Natural killer cell (primary cell): ENCODE measurements at regions not wholly inside any gene's neighbourhood (a gene's known extent, or its start where the extent isn't known, plus 50 kb on each side); places are given as distances from the start of the nearest gene placed in this dataset.

ENCODE experiments used
- ATAC-seq, 3 donors: fragments of 150-1000 bp in 2 of 3; fragments of 200-7000 bp in 1 of 3; cut with Tn5 transposase; 1 replicate in 1 of 3; 2 replicates in 2 of 3; pipeline ENCODE4 v1.10.0; 2021; ENCODE audit warnings: mild to moderate bottlenecking in 2 of 3, moderate library complexity in 2 of 3
- DNase-seq, 2 donors: peaks; one replicate each; pipeline versions ENCODE4 v3.0.0 to v3.0.0-alpha.2; 2013 to 2021; ENCODE audit warnings: mixed read lengths in 1 of 2
- H3K27ac ChIP-seq: one replicate; pipeline ENCODE4 v1.5.1; 2013; ENCODE audit warnings: mild to moderate bottlenecking, low read length
- H3K27me3 ChIP-seq: one replicate; pipeline ENCODE4 v1.6.1; 2013; ENCODE audit warnings: low read length; ENCODE audit not compliant: control insufficient read depth, insufficient read depth
- H3K36me3 ChIP-seq: one replicate; pipeline ENCODE4 v1.6.1; 2013; ENCODE audit warnings: low read length; ENCODE audit not compliant: control insufficient read depth, insufficient read depth
- H3K4me1 ChIP-seq: one replicate; pipeline ENCODE4 v1.6.1; 2013; ENCODE audit warnings: low read length; ENCODE audit not compliant: control insufficient read depth, insufficient read depth
- H3K4me3 ChIP-seq: one replicate; pipeline ENCODE4 v1.5.1; 2013; ENCODE audit warnings: low read length
- H3K9me3 ChIP-seq: one replicate; pipeline ENCODE4 v1.6.1; 2013; ENCODE audit warnings: low read length; ENCODE audit not compliant: control insufficient read depth, insufficient read depth
- H3K27ac Mint-ChIP-seq, 2 donors: one replicate each; pipeline ENCODE4 v1.8.0; 2022; ENCODE audit warnings: mild to moderate bottlenecking in 2 of 2, mixed read lengths in 2 of 2, moderate library complexity in 1 of 2
- H3K27me3 Mint-ChIP-seq, 2 donors: one replicate each; pipeline ENCODE4 v1.8.0; 2022; ENCODE audit warnings: low read depth in 2 of 2, mixed read lengths in 2 of 2
- H3K36me3 Mint-ChIP-seq: one replicate; pipeline ENCODE4 v1.8.0; 2022; ENCODE audit warnings: mixed read lengths
- H3K4me1 Mint-ChIP-seq, 2 donors: one replicate each; pipeline ENCODE4 v1.8.0; 2022; ENCODE audit warnings: mixed read lengths in 2 of 2
- H3K4me3 Mint-ChIP-seq: one replicate; pipeline ENCODE4 v1.8.0; 2022; ENCODE audit warnings: mild to moderate bottlenecking, moderate library complexity, mixed read lengths
- H3K9me3 Mint-ChIP-seq, 2 donors: one replicate each; pipeline ENCODE4 v1.8.0; 2022; ENCODE audit warnings: mixed read lengths in 2 of 2
- CTCF ChIP-seq: fragments of 200-600 bp; IDR thresholded peaks from one replicate; pipeline ENCODE4 v1.8.0; 2022; ENCODE audit warnings: antibody characterized with exemption
- WGBS: methylation state at CpG from one replicate; pipeline ENCODE4 v1.1.7; 2013; ENCODE audit warnings: missing lambda C conversion rate; ENCODE audit not compliant: insufficient coverage; 5-methylcytosine and 5-hydroxymethylcytosine counted together
- intact Hi-C: fragments of 100-400 bp; cut with micrococcal nuclease; formaldehyde crosslinking; loops from one replicate; pipeline ENCODE4 v1.14.2; 2022

- TF ChIP-seq CTCF, result no peak
- no peak overlapping the region for H3K27ac Mint-ChIP-seq
- Histone ChIP-seq H3K27me3 (peaks cover 2% of the 10 kb centered on the region), H3K4me3 (no peak overlapping the region), H3K27ac (no peak overlapping the region), H3K4me1 (no peaks in the 10 kb centered on the region), H3K36me3 (no peaks in the 10 kb centered on the region), H3K9me3 (no peaks in the 10 kb centered on the region)
- H3K9me3 Mint-ChIP-seq, result no peaks in the 10 kb centered on the region
- H3K4me1 Mint-ChIP-seq, result no peaks in the 10 kb centered on the region
- peaks cover 20 to 59% of the 10 kb centered on the region in 2 donors for H3K27me3 Mint-ChIP-seq
- WGBS, result 75% methylated on average over 3 of the region's 4 CpGs
- no peak overlapping the region for H3K4me3 Mint-ChIP-seq
- peaks cover 7% of the 10 kb centered on the region for H3K36me3 Mint-ChIP-seq
- ATAC-seq, result no peak
- intact Hi-C loops, result no loop called here
- no peak for DNase-seq
These were observed 378.3 kb downstream of the NPHP4 start for GRCh38 chr1:5613900-5614299.

- no peaks in the 10 kb centered on the region for H3K4me1 Mint-ChIP-seq
- H3K27ac ChIP-seq, result no peak overlapping the region
- peaks cover 2% of the 10 kb centered on the region for H3K27me3 ChIP-seq
- TF ChIP-seq CTCF, result no peak
- peaks cover 7% of the 10 kb centered on the region for H3K36me3 Mint-ChIP-seq
- WGBS, result 73% methylated on average over 3 of the region's 3 CpGs
- no peaks in the 10 kb centered on the region for H3K9me3 ChIP-seq
- no peak overlapping the region for H3K4me3 ChIP-seq
- DNase-seq (no peak), ATAC-seq (no peak)
- H3K27me3 Mint-ChIP-seq, result peaks cover 10 to 47% of the 10 kb centered on the region in 2 donors
- H3K36me3 ChIP-seq, result no peaks in the 10 kb centered on the region
- H3K9me3 Mint-ChIP-seq, result no peaks in the 10 kb centered on the region
- H3K4me3 Mint-ChIP-seq, result no peak overlapping the region
- intact Hi-C loops, result no loop called here
- H3K27ac Mint-ChIP-seq, result no peak overlapping the region
- H3K4me1 ChIP-seq, result no peaks in the 10 kb centered on the region
These were observed 380.4 kb downstream of the NPHP4 start for GRCh38 chr1:5611851-5612250.

GRCh38 chr1:5611431-5611830 is 380.8 kb downstream of the NPHP4 start:
- Mint-ChIP-seq H3K27ac (no peak overlapping the region), H3K9me3 (no peaks in the 10 kb centered on the region), H3K4me3 (no peak overlapping the region), H3K27me3 (peaks cover 10 to 43% of the 10 kb centered on the region in 2 donors), H3K36me3 (peaks cover 7% of the 10 kb centered on the region), H3K4me1 (no peaks in the 10 kb centered on the region)
- Histone ChIP-seq H3K27ac (no peak overlapping the region), H3K4me1 (no peaks in the 10 kb centered on the region), H3K36me3 (no peaks in the 10 kb centered on the region), H3K27me3 (peaks cover 2% of the 10 kb centered on the region), H3K4me3 (no peak overlapping the region), H3K9me3 (no peaks in the 10 kb centered on the region)
- 89% methylated on average over 2 of the region's 2 CpGs for WGBS
- TF ChIP-seq CTCF, result no peak
- DNase-seq (no peak), ATAC-seq (no peak)
- intact Hi-C loops, result no loop called here

GRCh38 chr1:5610432-5610831 is 381.8 kb downstream of the NPHP4 start:
- Mint-ChIP-seq H3K9me3 (no peaks in the 10 kb centered on the region), H3K4me1 (no peaks in the 10 kb centered on the region), H3K36me3 (peaks cover 7% of the 10 kb centered on the region), H3K27me3 (peaks cover 10 to 37% of the 10 kb centered on the region in 2 donors), H3K27ac (no peak overlapping the region), H3K4me3 (no peak overlapping the region)
- no peaks in the 10 kb centered on the region for H3K4me1 ChIP-seq
- H3K9me3 ChIP-seq, result no peaks in the 10 kb centered on the region
- ATAC-seq (no peak), DNase-seq (no peak)
- WGBS, result no CpG with 5 or more reads among the region's 1 CpG
- no peak for TF ChIP-seq CTCF
- H3K36me3 ChIP-seq, result no peaks in the 10 kb centered on the region
- H3K27me3 ChIP-seq, result peaks cover 2% of the 10 kb centered on the region
- intact Hi-C loops, result no loop called here
- H3K27ac ChIP-seq, result no peak overlapping the region
- H3K4me3 ChIP-seq, result no peak overlapping the region
